Hepatocyte (in vitro differentiated cells): ENCODE measurements at regions not wholly inside any gene's neighbourhood (a gene's known extent, or its start where the extent isn't known, plus 50 kb on each side); places are given as distances from the start of the nearest gene placed in this dataset.

Experiments
- EZH2 ChIP-seq: fragments of 200-600 bp; sonication (generic); IDR thresholded peaks from 2 replicates; pipeline ENCODE4 v1.6.1; 2016; ENCODE audit warnings: antibody characterized with exemption, mild to moderate bottlenecking, borderline replicate concordance
- EZH2phosphoT487 ChIP-seq: fragments of 200-600 bp; sonication (generic); IDR thresholded peaks from one replicate; pipeline ENCODE4 v1.6.1; 2018; ENCODE audit warnings: antibody characterized with exemption, mild to moderate bottlenecking, low read depth, moderate library complexity; ENCODE audit not compliant: unreplicated experiment, severe bottlenecking
- TF ChIP-seq, protein P1 (sequence below): fragments of 200-600 bp; sonication (generic); IDR thresholded peaks from 2 replicates; pipeline ENCODE4 v1.5.1; 2016; ENCODE audit warnings: antibody characterized with exemption, mild to moderate bottlenecking; ENCODE audit not compliant: poor library complexity

DNA sequence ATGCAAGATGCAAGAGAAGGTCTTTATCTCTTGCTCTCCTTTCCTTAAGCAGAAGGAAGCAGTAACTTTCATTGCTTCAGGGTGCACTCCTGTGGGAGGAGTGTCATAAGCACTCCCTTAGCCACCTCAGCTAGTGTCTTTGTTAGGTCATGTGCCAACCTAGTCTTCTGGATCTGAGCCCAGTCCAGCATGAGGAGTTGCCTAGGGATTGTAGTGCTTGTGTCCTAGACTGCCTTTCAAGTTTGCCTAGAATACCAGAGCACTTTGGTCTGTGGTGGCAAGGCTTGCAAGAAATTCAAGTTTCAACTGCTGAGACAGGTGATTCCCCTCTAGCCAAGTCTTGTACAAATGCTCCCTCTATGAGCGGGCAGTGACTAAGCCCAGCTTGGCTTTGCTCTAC, 633.6 kb downstream of the ZNF385D start:
- TF ChIP-seq, protein P1, sequence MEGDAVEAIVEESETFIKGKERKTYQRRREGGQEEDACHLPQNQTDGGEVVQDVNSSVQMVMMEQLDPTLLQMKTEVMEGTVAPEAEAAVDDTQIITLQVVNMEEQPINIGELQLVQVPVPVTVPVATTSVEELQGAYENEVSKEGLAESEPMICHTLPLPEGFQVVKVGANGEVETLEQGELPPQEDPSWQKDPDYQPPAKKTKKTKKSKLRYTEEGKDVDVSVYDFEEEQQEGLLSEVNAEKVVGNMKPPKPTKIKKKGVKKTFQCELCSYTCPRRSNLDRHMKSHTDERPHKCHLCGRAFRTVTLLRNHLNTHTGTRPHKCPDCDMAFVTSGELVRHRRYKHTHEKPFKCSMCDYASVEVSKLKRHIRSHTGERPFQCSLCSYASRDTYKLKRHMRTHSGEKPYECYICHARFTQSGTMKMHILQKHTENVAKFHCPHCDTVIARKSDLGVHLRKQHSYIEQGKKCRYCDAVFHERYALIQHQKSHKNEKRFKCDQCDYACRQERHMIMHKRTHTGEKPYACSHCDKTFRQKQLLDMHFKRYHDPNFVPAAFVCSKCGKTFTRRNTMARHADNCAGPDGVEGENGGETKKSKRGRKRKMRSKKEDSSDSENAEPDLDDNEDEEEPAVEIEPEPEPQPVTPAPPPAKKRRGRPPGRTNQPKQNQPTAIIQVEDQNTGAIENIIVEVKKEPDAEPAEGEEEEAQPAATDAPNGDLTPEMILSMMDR, result no peak
- TF ChIP-seq EZH2 (no peak), EZH2phosphoT487 (no peak)
